IPS DF 19.7 (cell line): ENCODE measurements at regions not wholly inside any gene's neighbourhood (a gene's known extent, or its start where the extent isn't known, plus 50 kb on each side); places are given as distances from the start of the nearest gene placed in this dataset.
"Not testable (repeated sequence)": the region's sequence is repeated elsewhere in the genome, so short reads cannot be mapped to it uniquely, and the experiment has no call there.

Experiments
- DNase-seq: peaks from one replicate; pipeline ENCODE4 v3.0.0-alpha.2; 2013; ENCODE audit warnings: low read depth, low spot score

- DNase-seq, result no peak
Observed at GRCh38 chr6:131427434-131428058, 145.5 kb upstream of the ARG1 start.

- DNase-seq, result no peak
Observed at GRCh38 chr6:131430531-131430930, 142.5 kb upstream of the ARG1 start.

GRCh38 chr6:131431718-131432117, 141.3 kb upstream of the ARG1 start:
- DNase-seq, result no peak

- DNase-seq, result no peak
Observed at GRCh38 chr6:131433927-131434326, 139.1 kb upstream of the ARG1 start.

GRCh38 chr6:131436358-131436757, 136.7 kb upstream of the ARG1 start:
- no peak for DNase-seq

GRCh38 chr6:131443014-131443413, 130.0 kb upstream of the ARG1 start:
- no peak for DNase-seq

GRCh38 chr6:131443514-131443913, 129.5 kb upstream of the ARG1 start:
- DNase-seq, result no peak

GRCh38 chr6:131445356-131445755, 127.7 kb upstream of the ARG1 start:
- DNase-seq, result not testable (repeated sequence)

- DNase-seq, result no peak
Observed at GRCh38 chr6:131450861-131451260, 122.2 kb upstream of the ARG1 start.

GRCh38 chr6:131451321-131452144, 121.5 kb upstream of the ARG1 start:
- DNase-seq, result no peak

GRCh38 chr6:131453803-131454202, 119.2 kb upstream of the ARG1 start:
- no peak for DNase-seq

- DNase-seq, result no peak
Observed at GRCh38 chr6:131456565-131456964, 116.5 kb upstream of the ARG1 start.

- DNase-seq, result no peak
Observed at GRCh38 chr6:131459005-131459404, 114.0 kb upstream of the ARG1 start.

GRCh38 chr6:131460614-131461000, 112.4 kb upstream of the ARG1 start:
- DNase-seq, result no peak

- DNase-seq, result no peak
Observed at GRCh38 chr6:131469130-131469529, 103.9 kb upstream of the ARG1 start.

- no peak for DNase-seq
Observed at GRCh38 chr6:131470534-131470933, 102.5 kb upstream of the ARG1 start.

GRCh38 chr6:131471331-131471730, 101.7 kb upstream of the ARG1 start:
- DNase-seq, result no peak

- not testable (repeated sequence) for DNase-seq
Observed at GRCh38 chr6:131473303-131473702, 99.7 kb upstream of the ARG1 start.

- no peak for DNase-seq
Observed at GRCh38 chr6:131476362-131476761, 96.7 kb upstream of the ARG1 start.

GRCh38 chr6:131478740-131479211, 94.2 kb upstream of the ARG1 start:
- DNase-seq, result not testable (repeated sequence)

- DNase-seq, result no peak
Observed at GRCh38 chr6:131486608-131487007, 86.4 kb upstream of the ARG1 start.

GRCh38 chr6:131488780-131489179, 84.2 kb upstream of the ARG1 start:
- DNase-seq, result no peak

- DNase-seq, result no peak
Observed at GRCh38 chr6:131490441-131490840, 82.6 kb upstream of the ARG1 start.
